HepG2 (cell line): ENCODE measurements at regions not wholly inside any gene's neighbourhood (a gene's known extent, or its start where the extent isn't known, plus 50 kb on each side); places are given as distances from the start of the nearest gene placed in this dataset.

Experiments used
- ATAC-seq: fragments of 200-7000 bp; cut with Tn5 transposase; 3 replicates; pipeline ENCODE4 v1.9.1; 2020; ENCODE audit warnings: mild to moderate bottlenecking, moderate library complexity
- BruUV-seq: library from RNA; stranded (reverse); fragments of 400-500 nt; replicated peaks from 2 replicates; lab custom pipeline; 2021; lab: Mats Ljungman, UMichigan
- CTCF ChIA-PET: fragments of 300-600 bp; formaldehyde crosslinking; extraction: SDS; loops from one replicate; lab custom pipeline; 2021; ENCODE audit warnings: low total read pairs, inconsistent platforms, low intra/inter-chr PET ratio; lab: Yijun Ruan, JAX
- POLR2A ChIA-PET: fragments of 350-600 bp; sonication (Branson Sonifier 250); formaldehyde crosslinking; loops from one replicate; lab custom pipeline; 2020; ENCODE audit warnings: antibody characterized with exemption, inconsistent platforms; lab: Yijun Ruan, JAX
- DNase-seq: peaks from one replicate; pipeline ENCODE4 v3.0.0-alpha.2; 2015; ENCODE audit warnings: low spot score
- FAIRE-seq: peaks from 3 replicates; lab custom pipeline; 2011; peaks lifted over from hg19 to GRCh38; lab: Jason Lieb, UNC
- H2AFZ ChIP-seq: one replicate; pipeline ENCODE4 v1.6.1; 2011; ENCODE audit warnings: low read length, inconsistent platforms
- H3K27ac ChIP-seq: fragments of 300-600 bp; 3 replicates; pipeline ENCODE4 v1.8.0; 2011; ENCODE audit warnings: mixed run types, mild to moderate bottlenecking, mixed read lengths, low read length, inconsistent platforms; ENCODE audit not compliant: insufficient read depth; ENCODE audit errors: extremely low read length
- H3K27me3 ChIP-seq, 2 experiments: fragments of 200-600 bp in 1 of 2; 2 replicates in 1 of 2; 3 replicates in 1 of 2; pipeline versions ENCODE4 v1.6.0 to v1.8.0; 2011; ENCODE audit warnings: low read length in 2 of 2, mild to moderate bottlenecking in 2 of 2, moderate library complexity in 2 of 2, inconsistent platforms in 1 of 2; ENCODE audit not compliant: insufficient read depth in 2 of 2, control insufficient read depth in 1 of 2
- H3K36me3 ChIP-seq, 2 experiments: fragments of 200-600 bp in 1 of 2; replicated peaks in 1 of 2; 2 replicates in 1 of 2; 3 replicates in 1 of 2; pipeline versions ENCODE4 v1.5.1 to v1.8.0; 2011; ENCODE audit warnings: low read length in 2 of 2, inconsistent platforms in 1 of 2; ENCODE audit not compliant: insufficient read depth in 2 of 2, control insufficient read depth in 1 of 2
- H3K4me1 ChIP-seq: 2 replicates; pipeline ENCODE4 v1.5.1; 2012; ENCODE audit warnings: low read length, inconsistent platforms; ENCODE audit not compliant: insufficient read depth
- H3K4me2 ChIP-seq: 2 replicates; pipeline ENCODE4 v1.6.0; 2011; ENCODE audit warnings: low read depth, low read length, inconsistent platforms
- H3K4me3 ChIP-seq, 3 experiments: fragments of 200-600 bp in 1 of 3; sonication (generic), shearing (Covaris generic) in 1 of 3; replicated peaks in 1 of 3; 2 replicates each; pipeline ENCODE4 v1.5.1; 2011 to 2016; ENCODE audit warnings: low read length in 3 of 3, inconsistent platforms in 2 of 3, low read depth in 2 of 3, mild to moderate bottlenecking in 2 of 3, control low read depth in 1 of 3, mixed read lengths in 1 of 3; ENCODE audit not compliant: insufficient read depth in 1 of 3
- H3K79me2 ChIP-seq: one replicate; pipeline ENCODE4 v1.6.1; 2011; ENCODE audit warnings: low read length, inconsistent platforms; ENCODE audit not compliant: insufficient read depth
- H3K9ac ChIP-seq: 2 replicates; pipeline ENCODE4 v1.6.0; 2011; ENCODE audit warnings: mild to moderate bottlenecking, low read depth, low read length, inconsistent platforms; ENCODE audit not compliant: insufficient read depth
- H3K9me3 ChIP-seq: 2 replicates; pipeline ENCODE4 v1.5.1; 2012; ENCODE audit warnings: mild to moderate bottlenecking, low read length
- H4K20me1 ChIP-seq: 2 replicates; pipeline ENCODE4 v1.6.0; 2011; ENCODE audit warnings: inconsistent platforms, mild to moderate bottlenecking, low read length, moderate library complexity; ENCODE audit not compliant: insufficient read depth
- CHD2 ChIP-seq: IDR thresholded peaks from 2 replicates; pipeline ENCODE4 v1.6.1; 2011; ENCODE audit warnings: low read depth, low read length, improper control_type of control experiment
- DNMT1 ChIP-seq: sonication (generic); formaldehyde crosslinking; IDR thresholded peaks from 2 replicates; pipeline ENCODE4 v1.5.1; 2020; ENCODE audit warnings: mild to moderate bottlenecking, missing genetic modification reagents
- MTA1 ChIP-seq: sonication (generic); formaldehyde crosslinking; IDR thresholded peaks from 2 replicates; pipeline ENCODE4 v1.4.0; 2020; ENCODE audit warnings: missing genetic modification reagents, mild to moderate bottlenecking, borderline replicate concordance
- NCOA1 ChIP-seq: sonication (generic); formaldehyde crosslinking; IDR thresholded peaks from 2 replicates; pipeline ENCODE4 v1.9.0; 2021; ENCODE audit warnings: missing genetic modification reagents
- NR3C1 ChIP-seq: sonication (generic); formaldehyde crosslinking; IDR thresholded peaks from 2 replicates; pipeline ENCODE4 v1.4.0; 2020; ENCODE audit warnings: missing genetic modification reagents
- ZBTB1 ChIP-seq: sonication (generic); formaldehyde crosslinking; IDR thresholded peaks from 2 replicates; pipeline ENCODE4 v1.4.0; 2020; ENCODE audit warnings: missing genetic modification reagents, borderline replicate concordance
- WGBS: methylation state at CpG from one replicate; pipeline ENCODE4 v1.1.6; 2017; ENCODE audit warnings: low lambda C conversion rate; 5-methylcytosine and 5-hydroxymethylcytosine counted together
- in situ Hi-C: cut with HindIII; loops from 2 replicates; pipeline ENCODE4 v1.10.0; 2017; ENCODE audit warnings: low pct_unique_long_range_greater_than_20kb; ENCODE audit not compliant: extremely low pct_ligation_motif_present
- intact Hi-C: fragments of 100-400 bp; cut with micrococcal nuclease; formaldehyde crosslinking; loops from one replicate; pipeline ENCODE4 v1.10.0; 2022; ENCODE audit not compliant: unreplicated experiment
- TF ChIP-seq, protein P1 (sequence below): sonication (generic); formaldehyde crosslinking; IDR thresholded peaks from 2 replicates; pipeline ENCODE4 v1.4.0; 2020; ENCODE audit warnings: mild to moderate bottlenecking, low read depth, missing genetic modification reagents
- TF ChIP-seq, protein P2 (sequence below): IDR thresholded peaks from 2 replicates; pipeline ENCODE4 v1.6.1; 2016
- TF ChIP-seq, protein P3 (sequence below): fragments of 450-650 bp; IDR thresholded peaks from 2 replicates; pipeline ENCODE4 v1.6.1; 2017; ENCODE audit warnings: mild to moderate bottlenecking
- TF ChIP-seq, protein P4 (sequence below): sonication (generic); formaldehyde crosslinking; IDR thresholded peaks from 2 replicates; pipeline ENCODE4 v1.5.1; 2020; ENCODE audit warnings: missing genetic modification reagents, mild to moderate bottlenecking, borderline replicate concordance
- TF ChIP-seq, protein P5 (sequence below): IDR thresholded peaks from 2 replicates; pipeline ENCODE4 v1.6.1; 2018; ENCODE audit warnings: missing genetic modification reagents
- TF ChIP-seq, protein P6 (sequence below): sonication (generic); formaldehyde crosslinking; IDR thresholded peaks from 2 replicates; pipeline ENCODE4 v1.5.0; 2020; ENCODE audit warnings: missing genetic modification reagents

DNA sequence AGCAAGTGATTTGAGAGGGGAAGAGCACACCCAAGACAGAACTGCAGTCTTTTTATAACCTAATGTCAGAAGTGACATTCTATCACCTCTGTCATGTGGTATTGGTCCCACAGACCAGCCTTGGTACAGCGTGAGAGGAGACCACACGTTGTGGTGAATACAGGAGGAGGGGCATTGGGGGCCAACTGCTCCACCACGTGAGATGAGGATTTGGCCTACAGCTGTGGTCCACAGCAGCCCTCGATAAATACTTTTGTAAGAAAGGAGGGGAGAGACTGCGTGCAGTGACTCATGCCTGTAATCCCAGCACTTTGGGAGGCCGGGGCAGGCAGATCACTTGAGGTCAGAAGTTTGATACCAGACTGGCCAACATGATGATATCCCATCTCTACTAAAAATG lies 243.1 kb downstream of the FGFR2 start (continued):
- TF ChIP-seq, protein P1, sequence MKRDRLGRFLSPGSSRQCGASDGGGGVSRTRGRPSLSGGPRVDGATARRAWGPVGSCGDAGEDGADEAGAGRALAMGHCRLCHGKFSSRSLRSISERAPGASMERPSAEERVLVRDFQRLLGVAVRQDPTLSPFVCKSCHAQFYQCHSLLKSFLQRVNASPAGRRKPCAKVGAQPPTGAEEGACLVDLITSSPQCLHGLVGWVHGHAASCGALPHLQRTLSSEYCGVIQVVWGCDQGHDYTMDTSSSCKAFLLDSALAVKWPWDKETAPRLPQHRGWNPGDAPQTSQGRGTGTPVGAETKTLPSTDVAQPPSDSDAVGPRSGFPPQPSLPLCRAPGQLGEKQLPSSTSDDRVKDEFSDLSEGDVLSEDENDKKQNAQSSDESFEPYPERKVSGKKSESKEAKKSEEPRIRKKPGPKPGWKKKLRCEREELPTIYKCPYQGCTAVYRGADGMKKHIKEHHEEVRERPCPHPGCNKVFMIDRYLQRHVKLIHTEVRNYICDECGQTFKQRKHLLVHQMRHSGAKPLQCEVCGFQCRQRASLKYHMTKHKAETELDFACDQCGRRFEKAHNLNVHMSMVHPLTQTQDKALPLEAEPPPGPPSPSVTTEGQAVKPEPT, result no peak
- no peak for TF ChIP-seq NR3C1

DNA sequence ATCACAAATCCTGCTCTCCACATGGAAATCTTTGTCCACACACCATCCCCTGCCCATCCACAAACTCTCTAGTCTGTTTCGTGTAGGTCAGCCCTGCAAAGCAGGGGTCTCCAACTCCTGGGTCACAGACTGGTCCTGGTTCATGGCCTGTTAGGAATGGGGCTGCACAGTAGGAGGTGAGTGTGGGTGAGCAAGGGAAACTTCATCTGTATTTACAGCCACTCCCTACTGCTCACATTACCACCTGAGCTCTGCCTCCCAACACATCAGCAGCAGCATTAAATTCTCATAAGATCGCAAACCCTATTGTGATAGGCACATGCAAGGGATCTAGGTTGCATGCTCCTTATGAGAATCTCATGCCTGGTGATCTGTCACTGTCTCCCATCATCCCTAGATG lies 242.1 kb downstream of the FGFR2 start:
- ChIA-PET CTCF (no interaction called here), POLR2A (no interaction called here)
- H3K27ac ChIP-seq, result no peak overlapping the region
- no peak for FAIRE-seq
- intact Hi-C loops (no loop called here), in situ Hi-C loops (no loop called here)
- no peaks in the 10 kb centered on the region for H3K9me3 ChIP-seq
- H3K4me3 ChIP-seq, result no peak overlapping the region
- H3K27me3 ChIP-seq, result peaks cover 0 to 1% of the 10 kb centered on the region in 2 experiments; a peak in 1 of 5 replicates
- no peak overlapping the region for H2AFZ ChIP-seq
- no peak for ATAC-seq
- no peak for DNase-seq
- H3K4me1 ChIP-seq, result no peaks in the 10 kb centered on the region
- no peak overlapping the region for H3K4me2 ChIP-seq
- no peak overlapping the region for H3K9ac ChIP-seq
- H3K36me3 ChIP-seq, result no peaks in the 10 kb centered on the region
- H3K79me2 ChIP-seq, result no peaks in the 10 kb centered on the region
- BruUV-seq, result no TSS peak
- H4K20me1 ChIP-seq, result no peaks in the 10 kb centered on the region
- 50% methylated on average over 2 of the region's 2 CpGs for WGBS
- TF ChIP-seq, protein P2, sequence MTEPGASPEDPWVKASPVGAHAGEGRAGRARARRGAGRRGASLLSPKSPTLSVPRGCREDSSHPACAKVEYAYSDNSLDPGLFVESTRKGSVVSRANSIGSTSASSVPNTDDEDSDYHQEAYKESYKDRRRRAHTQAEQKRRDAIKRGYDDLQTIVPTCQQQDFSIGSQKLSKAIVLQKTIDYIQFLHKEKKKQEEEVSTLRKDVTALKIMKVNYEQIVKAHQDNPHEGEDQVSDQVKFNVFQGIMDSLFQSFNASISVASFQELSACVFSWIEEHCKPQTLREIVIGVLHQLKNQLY, result no peak
- TF ChIP-seq MTA1 (no peak), NCOA1 (no peak), DNMT1 (no peak), ZBTB1 (CRISPR knock-in tag) (no peak), CHD2 (no peak)
- TF ChIP-seq, protein P3, sequence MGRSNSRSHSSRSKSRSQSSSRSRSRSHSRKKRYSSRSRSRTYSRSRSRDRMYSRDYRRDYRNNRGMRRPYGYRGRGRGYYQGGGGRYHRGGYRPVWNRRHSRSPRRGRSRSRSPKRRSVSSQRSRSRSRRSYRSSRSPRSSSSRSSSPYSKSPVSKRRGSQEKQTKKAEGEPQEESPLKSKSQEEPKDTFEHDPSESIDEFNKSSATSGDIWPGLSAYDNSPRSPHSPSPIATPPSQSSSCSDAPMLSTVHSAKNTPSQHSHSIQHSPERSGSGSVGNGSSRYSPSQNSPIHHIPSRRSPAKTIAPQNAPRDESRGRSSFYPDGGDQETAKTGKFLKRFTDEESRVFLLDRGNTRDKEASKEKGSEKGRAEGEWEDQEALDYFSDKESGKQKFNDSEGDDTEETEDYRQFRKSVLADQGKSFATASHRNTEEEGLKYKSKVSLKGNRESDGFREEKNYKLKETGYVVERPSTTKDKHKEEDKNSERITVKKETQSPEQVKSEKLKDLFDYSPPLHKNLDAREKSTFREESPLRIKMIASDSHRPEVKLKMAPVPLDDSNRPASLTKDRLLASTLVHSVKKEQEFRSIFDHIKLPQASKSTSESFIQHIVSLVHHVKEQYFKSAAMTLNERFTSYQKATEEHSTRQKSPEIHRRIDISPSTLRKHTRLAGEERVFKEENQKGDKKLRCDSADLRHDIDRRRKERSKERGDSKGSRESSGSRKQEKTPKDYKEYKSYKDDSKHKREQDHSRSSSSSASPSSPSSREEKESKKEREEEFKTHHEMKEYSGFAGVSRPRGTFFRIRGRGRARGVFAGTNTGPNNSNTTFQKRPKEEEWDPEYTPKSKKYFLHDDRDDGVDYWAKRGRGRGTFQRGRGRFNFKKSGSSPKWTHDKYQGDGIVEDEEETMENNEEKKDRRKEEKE, result no peak
- TF ChIP-seq, protein P4, sequence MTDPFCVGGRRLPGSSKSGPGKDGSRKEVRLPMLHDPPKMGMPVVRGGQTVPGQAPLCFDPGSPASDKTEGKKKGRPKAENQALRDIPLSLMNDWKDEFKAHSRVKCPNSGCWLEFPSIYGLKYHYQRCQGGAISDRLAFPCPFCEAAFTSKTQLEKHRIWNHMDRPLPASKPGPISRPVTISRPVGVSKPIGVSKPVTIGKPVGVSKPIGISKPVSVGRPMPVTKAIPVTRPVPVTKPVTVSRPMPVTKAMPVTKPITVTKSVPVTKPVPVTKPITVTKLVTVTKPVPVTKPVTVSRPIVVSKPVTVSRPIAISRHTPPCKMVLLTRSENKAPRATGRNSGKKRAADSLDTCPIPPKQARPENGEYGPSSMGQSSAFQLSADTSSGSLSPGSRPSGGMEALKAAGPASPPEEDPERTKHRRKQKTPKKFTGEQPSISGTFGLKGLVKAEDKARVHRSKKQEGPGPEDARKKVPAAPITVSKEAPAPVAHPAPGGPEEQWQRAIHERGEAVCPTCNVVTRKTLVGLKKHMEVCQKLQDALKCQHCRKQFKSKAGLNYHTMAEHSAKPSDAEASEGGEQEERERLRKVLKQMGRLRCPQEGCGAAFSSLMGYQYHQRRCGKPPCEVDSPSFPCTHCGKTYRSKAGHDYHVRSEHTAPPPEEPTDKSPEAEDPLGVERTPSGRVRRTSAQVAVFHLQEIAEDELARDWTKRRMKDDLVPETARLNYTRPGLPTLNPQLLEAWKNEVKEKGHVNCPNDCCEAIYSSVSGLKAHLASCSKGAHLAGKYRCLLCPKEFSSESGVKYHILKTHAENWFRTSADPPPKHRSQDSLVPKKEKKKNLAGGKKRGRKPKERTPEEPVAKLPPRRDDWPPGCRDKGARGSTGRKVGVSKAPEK, result no peak
- TF ChIP-seq, protein P5, sequence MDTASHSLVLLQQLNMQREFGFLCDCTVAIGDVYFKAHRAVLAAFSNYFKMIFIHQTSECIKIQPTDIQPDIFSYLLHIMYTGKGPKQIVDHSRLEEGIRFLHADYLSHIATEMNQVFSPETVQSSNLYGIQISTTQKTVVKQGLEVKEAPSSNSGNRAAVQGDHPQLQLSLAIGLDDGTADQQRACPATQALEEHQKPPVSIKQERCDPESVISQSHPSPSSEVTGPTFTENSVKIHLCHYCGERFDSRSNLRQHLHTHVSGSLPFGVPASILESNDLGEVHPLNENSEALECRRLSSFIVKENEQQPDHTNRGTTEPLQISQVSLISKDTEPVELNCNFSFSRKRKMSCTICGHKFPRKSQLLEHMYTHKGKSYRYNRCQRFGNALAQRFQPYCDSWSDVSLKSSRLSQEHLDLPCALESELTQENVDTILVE (CRISPR knock-in tag), result no peak
- TF ChIP-seq, protein P6, sequence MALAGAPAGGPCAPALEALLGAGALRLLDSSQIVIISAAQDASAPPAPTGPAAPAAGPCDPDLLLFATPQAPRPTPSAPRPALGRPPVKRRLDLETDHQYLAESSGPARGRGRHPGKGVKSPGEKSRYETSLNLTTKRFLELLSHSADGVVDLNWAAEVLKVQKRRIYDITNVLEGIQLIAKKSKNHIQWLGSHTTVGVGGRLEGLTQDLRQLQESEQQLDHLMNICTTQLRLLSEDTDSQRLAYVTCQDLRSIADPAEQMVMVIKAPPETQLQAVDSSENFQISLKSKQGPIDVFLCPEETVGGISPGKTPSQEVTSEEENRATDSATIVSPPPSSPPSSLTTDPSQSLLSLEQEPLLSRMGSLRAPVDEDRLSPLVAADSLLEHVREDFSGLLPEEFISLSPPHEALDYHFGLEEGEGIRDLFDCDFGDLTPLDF (CRISPR knock-in tag), result no peak
